ENCODE measurements at regions not wholly inside any gene's neighbourhood (a gene's known extent, or its start where the extent isn't known, plus 50 kb on each side); places are given as distances from the start of the nearest gene placed in this dataset.

- Histone ChIP-seq H3K36me3 (no peaks in the 10 kb centered on the region), H3K27me3 (no peaks in the 10 kb centered on the region), H3K4me3 (no peak overlapping the region), H3K27ac (no peak overlapping the region), H3K4me1 (no peaks in the 10 kb centered on the region), H3K9me3 (no peaks in the 10 kb centered on the region)
- DNase-seq (no peak), ATAC-seq (no peak)
- intact Hi-C loops (cut with DNase I; ENCODE audit: low total_unique reads) = no loop called here
- TF ChIP-seq CTCF (IDR thresholded peaks at IDR 0.05 in 4 of 5, conservative IDR thresholded peaks at IDR 0.05 in 1 of 5) = no peak
- no peak for TF ChIP-seq POLR2A (IDR thresholded peaks at IDR 0.05)
- in situ Hi-C loops (cut with MboI; ENCODE audit: low sequenced_read_pairs in 4 of 4) = no loop called here
These were observed 1254.5 kb upstream of the NUDT12 start for GRCh38 chr5:104817127-104817526.

- intact Hi-C loops (cut with DNase I; ENCODE audit: low total_unique reads) (no loop called here), in situ Hi-C loops (cut with MboI; ENCODE audit: low sequenced_read_pairs in 4 of 4) (no loop called here)
- H3K4me3 ChIP-seq = no peak overlapping the region
- no peaks in the 10 kb centered on the region for H3K4me1 ChIP-seq
- ATAC-seq (no peak), DNase-seq (no peak)
- no peak overlapping the region for H3K27ac ChIP-seq
- H3K36me3 ChIP-seq = no peaks in the 10 kb centered on the region
- H3K27me3 ChIP-seq = no peaks in the 10 kb centered on the region
- no peaks in the 10 kb centered on the region for H3K9me3 ChIP-seq
- TF ChIP-seq POLR2A (IDR thresholded peaks at IDR 0.05) (no peak), CTCF (IDR thresholded peaks at IDR 0.05 in 4 of 5, conservative IDR thresholded peaks at IDR 0.05 in 1 of 5) (no peak)
These were observed 1252.6 kb upstream of the NUDT12 start for GRCh38 chr5:104815212-104815611.

GRCh38 chr5:104800440-104801048, 1238.0 kb upstream of the NUDT12 start:
- intact Hi-C loops (cut with DNase I; ENCODE audit: low total_unique reads) (no loop called here), in situ Hi-C loops (cut with MboI; ENCODE audit: low sequenced_read_pairs in 4 of 4) (no loop called here)
- TF ChIP-seq POLR2A (IDR thresholded peaks at IDR 0.05) = no peak
- TF ChIP-seq CTCF (IDR thresholded peaks at IDR 0.05 in 4 of 5, conservative IDR thresholded peaks at IDR 0.05 in 1 of 5) = no peak
- ATAC-seq (no peak), DNase-seq (no peak)
- H3K36me3 ChIP-seq = no peaks in the 10 kb centered on the region
- no peak overlapping the region for H3K27ac ChIP-seq
- H3K9me3 ChIP-seq = no peaks in the 10 kb centered on the region
- no peaks in the 10 kb centered on the region for H3K27me3 ChIP-seq
- H3K4me1 ChIP-seq = no peaks in the 10 kb centered on the region
- H3K4me3 ChIP-seq = no peak overlapping the region

GRCh38 chr5:104793755-104794080, 1231.1 kb upstream of the NUDT12 start:
- in situ Hi-C loops (cut with MboI; ENCODE audit: low sequenced_read_pairs in 4 of 4) = no loop called here
- DNase-seq (no peak), ATAC-seq (no peak)
- intact Hi-C loops (cut with DNase I; ENCODE audit: low total_unique reads) = no loop called here
- no peak for TF ChIP-seq POLR2A (IDR thresholded peaks at IDR 0.05)
- TF ChIP-seq CTCF (IDR thresholded peaks at IDR 0.05 in 4 of 5, conservative IDR thresholded peaks at IDR 0.05 in 1 of 5) = no peak
- no peaks in the 10 kb centered on the region for H3K4me1 ChIP-seq
- no peaks in the 10 kb centered on the region for H3K27me3 ChIP-seq
- H3K36me3 ChIP-seq = no peaks in the 10 kb centered on the region
- no peak overlapping the region for H3K4me3 ChIP-seq
- H3K9me3 ChIP-seq = no peaks in the 10 kb centered on the region
- H3K27ac ChIP-seq = no peak overlapping the region
